Neural progenitor cell (in vitro differentiated cells): ENCODE measurements at regions not wholly inside any gene's neighbourhood (a gene's known extent, or its start where the extent isn't known, plus 50 kb on each side); places are given as distances from the start of the nearest gene placed in this dataset.

Source experiments
- EZH2 ChIP-seq: fragments of 200-600 bp; sonication (generic); IDR thresholded peaks from 2 replicates; pipeline ENCODE4 v1.6.1; 2017; ENCODE audit warnings: antibody characterized with exemption, mild to moderate bottlenecking, moderate library complexity
- EZH2phosphoT487 ChIP-seq: fragments of 200-600 bp; sonication (generic); IDR thresholded peaks from 2 replicates; pipeline ENCODE4 v1.6.1; 2017; ENCODE audit warnings: antibody characterized with exemption
- TF ChIP-seq, protein P1 (sequence below): fragments of 200-600 bp; sonication (generic); IDR thresholded peaks from 2 replicates; pipeline ENCODE4 v1.5.1; 2017; ENCODE audit warnings: antibody characterized with exemption, mild to moderate bottlenecking

DNA sequence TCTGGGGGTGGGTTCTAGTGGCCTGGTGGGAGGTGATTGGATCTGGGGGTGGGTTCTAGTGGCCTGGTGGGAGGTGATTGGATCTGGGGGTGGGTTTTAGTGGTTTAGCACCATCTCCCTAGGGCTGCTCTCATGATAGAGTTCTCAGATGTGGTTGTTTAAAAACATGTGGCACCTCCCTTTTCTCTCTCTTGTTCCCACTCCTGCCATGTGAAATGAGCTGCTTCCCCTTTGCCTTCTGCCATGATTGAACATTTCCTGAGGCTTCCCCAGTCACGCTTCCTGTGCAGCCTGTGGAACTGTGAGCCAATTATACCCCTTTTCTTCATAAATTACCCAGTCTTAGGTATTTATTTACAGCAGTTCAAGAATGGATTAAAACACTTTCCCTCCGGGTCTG, 327.3 kb upstream of the AJAP1 start:
- TF ChIP-seq, protein P1, sequence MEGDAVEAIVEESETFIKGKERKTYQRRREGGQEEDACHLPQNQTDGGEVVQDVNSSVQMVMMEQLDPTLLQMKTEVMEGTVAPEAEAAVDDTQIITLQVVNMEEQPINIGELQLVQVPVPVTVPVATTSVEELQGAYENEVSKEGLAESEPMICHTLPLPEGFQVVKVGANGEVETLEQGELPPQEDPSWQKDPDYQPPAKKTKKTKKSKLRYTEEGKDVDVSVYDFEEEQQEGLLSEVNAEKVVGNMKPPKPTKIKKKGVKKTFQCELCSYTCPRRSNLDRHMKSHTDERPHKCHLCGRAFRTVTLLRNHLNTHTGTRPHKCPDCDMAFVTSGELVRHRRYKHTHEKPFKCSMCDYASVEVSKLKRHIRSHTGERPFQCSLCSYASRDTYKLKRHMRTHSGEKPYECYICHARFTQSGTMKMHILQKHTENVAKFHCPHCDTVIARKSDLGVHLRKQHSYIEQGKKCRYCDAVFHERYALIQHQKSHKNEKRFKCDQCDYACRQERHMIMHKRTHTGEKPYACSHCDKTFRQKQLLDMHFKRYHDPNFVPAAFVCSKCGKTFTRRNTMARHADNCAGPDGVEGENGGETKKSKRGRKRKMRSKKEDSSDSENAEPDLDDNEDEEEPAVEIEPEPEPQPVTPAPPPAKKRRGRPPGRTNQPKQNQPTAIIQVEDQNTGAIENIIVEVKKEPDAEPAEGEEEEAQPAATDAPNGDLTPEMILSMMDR = no peak
- TF ChIP-seq EZH2phosphoT487 (no peak), EZH2 (no peak)
